Daoy (cell line): ENCODE measurements at regions not wholly inside any gene's neighbourhood (a gene's known extent, or its start where the extent isn't known, plus 50 kb on each side); places are given as distances from the start of the nearest gene placed in this dataset.

Experiments used
- DNase-seq: peaks from one replicate; pipeline ENCODE4 v3.0.0-alpha.2; 2015; ENCODE audit warnings: low read depth

DNA sequence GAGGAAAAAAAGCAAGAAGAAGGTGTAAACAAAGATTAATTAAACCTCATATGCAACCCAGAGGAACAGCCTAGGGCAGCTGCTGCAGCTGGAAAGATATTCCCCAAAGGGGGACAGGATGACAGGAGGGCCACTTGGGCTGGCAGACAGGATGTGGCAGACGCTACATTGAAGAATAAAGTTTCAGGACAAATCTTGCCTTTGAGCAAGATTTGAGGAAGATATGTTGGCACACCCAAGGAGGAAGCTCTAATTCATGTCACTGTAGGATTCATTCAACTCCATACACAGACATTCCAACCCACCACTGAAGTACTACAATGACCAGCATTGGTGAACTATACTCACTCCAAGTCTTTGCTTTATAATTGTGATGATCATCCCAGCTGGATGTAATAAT lies 504.0 kb downstream of the SHQ1 start:
- DNase-seq: no peak

GRCh38 chr3:72343078-72343477 lies 505.2 kb downstream of the SHQ1 start:
- peak; percentile 59 for DNase-seq

DNA sequence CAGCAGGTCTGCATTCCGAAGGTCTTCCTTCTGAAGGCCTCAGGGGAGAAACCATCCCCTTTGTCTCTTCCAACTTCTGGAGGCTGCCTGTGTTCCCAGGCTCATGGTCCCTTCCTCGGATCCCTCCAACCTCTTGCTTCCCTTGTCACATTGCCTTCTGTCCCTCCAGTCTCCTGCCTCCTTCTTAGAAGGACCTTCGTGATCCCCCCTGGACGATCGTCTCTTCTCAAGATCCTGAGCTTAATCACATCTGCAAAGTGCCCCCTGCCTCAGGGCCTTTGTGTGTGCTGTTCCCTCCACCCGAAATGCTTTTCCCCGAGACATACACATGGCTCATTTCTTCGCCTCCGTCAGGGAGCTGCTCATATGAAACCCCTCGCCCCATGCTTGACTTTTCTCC lies 505.8 kb downstream of the SHQ1 start:
- DNase-seq: no peak

GRCh38 chr3:72341920-72342319 lies 506.3 kb downstream of the SHQ1 start:
- DNase-seq: no peak

DNA sequence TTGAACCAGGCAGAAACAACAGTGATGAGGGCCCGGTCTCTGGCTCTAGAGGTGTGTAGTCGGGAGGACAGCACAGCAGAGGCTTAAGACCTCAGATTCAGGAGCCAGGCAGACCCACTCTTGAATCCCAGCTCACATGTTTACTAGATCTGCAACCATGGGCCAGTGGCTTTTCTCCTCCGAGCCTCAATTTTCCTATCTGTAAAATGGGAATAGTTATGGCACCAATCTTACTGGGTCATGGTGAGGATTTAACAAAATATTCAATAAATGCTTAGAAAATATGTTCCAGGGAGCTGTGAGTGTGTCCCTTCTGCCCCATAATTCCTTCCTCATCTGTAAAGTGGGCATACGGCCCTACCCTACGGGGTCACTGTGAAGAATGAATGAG lies 506.9 kb downstream of the SHQ1 start:
- DNase-seq: no peak

DNA sequence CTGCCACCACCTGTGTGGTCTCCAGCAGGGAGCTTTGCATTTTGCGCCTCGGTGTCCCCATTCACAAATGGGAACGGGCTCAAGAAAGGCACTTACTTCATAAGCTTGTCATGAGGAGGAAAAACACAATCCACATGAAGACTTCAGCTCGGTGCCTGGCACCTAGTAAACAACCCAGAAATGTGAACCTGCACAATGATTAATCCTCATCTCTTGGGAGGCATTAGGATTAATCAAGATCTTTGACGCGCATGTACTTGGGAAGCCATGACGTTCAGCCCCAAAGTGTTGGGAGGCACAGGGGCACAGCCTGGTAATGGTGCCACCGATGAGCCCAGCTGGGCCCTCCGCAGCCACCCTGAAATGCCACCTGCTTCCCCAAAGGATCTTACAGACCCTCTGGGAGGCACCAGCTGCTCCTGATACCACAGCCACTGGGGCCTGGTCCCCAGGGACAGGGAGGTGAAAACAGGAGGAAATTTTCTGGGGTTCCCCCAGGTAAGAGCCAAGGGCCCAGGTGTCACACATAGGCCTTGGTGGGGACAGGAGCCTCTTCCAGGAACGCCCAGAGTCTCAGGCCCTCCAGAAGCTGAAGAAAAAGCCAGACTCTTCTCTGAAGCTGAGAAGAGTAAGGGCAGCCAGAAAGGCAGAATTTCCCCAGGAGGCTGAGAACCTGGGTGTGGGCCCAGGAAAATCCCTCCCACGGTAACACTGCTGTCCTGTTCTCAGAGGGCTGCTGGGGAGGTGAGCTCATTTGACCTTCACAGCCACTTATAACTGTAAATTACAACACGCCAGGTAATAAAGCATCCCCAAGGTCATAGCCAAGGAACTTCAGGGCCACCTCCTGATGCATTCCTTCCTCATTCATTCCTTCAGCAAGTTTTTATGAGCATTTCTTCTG lies 507.5 kb downstream of the SHQ1 start:
- no peak for DNase-seq

DNA sequence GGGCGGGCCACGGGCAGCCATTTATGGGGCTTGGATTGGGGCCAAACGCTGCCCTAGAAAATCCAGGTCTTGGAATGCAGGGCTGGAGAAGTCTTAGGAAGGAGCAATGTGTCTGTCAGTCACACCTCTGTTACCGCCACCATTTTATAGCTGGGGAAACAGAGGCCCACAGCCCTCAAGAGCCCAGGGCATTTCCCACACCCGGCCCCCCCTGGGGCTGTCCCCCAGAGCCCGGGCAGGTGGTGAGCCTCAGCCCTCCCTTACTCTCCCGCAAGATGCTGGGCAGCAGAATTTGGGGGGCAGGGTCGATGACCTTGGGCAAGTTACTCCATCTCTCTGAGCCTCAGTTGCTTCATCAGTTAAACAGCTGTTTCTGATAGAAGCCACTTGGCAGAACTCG lies 508.2 kb downstream of the SHQ1 start:
- no peak for DNase-seq

GRCh38 chr3:72339670-72340030 lies 508.6 kb downstream of the SHQ1 start:
- no peak for DNase-seq

GRCh38 chr3:72338942-72339669 lies 509.1 kb downstream of the SHQ1 start:
- DNase-seq: peak; percentile 65

- DNase-seq: peak; percentile 20
Observed at GRCh38 chr3:72338082-72338941, 509.9 kb downstream of the SHQ1 start.

- no peak for DNase-seq
Observed at GRCh38 chr3:72337480-72337855, 510.8 kb downstream of the SHQ1 start.

DNA sequence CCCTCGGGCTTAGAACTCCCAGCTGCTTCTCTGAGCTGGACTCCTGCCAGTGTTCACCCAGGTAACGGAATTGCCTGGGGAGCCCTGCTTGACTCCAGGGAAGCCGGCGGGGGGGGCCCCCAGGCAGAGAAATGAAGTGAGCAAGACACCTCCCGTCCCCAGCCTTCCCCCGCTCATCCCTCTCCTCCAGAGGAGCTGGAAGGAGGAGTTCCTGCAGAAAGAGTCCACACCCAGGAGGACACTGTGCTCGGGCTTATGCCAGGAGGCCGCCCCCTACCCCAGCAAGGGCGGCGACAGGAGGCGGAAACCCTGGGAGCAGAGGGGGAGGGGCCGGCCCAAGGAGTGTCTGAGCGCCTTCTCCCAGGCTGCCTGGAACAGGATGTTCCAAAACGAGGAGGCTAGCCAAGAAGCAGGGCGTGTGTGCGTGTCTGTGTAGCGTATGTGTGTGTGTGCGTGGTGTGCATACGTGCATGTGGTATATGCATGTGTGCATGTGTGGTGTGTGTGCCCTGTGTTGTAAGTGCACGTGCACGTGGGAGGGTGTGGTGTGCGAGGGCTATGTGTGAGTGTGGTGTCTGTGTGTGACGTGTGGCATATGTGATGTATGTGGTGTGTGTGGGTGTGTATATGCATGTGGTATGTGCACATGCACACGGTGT lies 511.3 kb downstream of the SHQ1 start:
- DNase-seq: peak; percentile 26

DNA sequence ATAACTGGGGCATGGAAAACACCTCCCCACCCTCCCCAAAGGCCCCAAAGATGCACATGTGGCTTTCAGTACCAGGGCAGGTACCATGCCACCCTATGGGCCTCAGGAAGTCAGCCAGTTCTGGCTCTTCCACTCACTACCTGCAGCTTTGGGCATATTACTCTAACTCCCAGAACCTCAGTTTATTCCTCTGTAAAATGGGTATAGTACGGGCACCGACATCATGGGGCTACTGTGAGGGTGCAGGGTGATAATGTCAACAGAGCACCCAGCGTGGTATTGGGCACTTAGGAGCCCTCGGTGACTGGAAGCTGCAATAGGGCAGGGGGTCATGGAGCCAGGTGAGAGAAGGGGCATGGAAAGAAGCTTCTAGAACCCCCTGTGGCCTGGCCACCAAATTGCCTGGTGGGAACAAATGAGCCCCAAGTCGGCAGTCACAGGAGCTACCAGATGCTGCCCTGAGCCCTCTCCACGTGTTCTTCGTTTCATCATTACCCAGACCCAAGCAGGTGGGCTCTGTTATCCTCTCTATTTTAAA lies 512.1 kb downstream of the SHQ1 start:
- no peak for DNase-seq

DNA sequence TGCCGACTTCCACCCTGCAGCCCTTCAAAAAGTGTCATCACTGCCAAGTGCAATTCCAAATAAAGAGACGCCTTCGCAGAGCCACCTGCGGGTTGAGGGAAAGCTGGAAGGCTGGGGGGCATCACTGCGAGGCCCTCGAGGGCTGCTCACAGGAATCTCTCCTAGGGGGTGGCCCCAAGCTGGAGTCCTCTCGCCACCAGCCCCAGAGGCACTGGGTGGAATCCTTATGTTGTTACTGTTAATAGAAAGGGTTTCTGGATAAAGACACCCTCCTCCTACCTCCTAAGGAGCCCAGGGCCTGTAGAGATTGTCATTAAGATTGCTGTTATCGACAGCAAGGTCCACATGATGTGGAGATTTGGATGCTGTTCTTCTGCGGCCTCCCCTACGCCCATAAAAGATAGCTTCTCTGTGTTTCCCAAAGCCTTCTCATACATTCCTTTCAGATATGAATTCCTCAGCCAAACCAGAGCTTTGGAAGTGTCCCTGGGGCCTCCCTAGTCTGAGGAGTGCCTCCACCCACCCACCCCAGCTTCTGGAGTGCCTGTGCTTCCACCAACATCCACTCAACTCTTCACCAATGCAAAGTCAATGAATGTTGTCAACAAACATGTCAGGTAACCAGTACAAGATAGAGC lies 512.7 kb downstream of the SHQ1 start:
- DNase-seq: no peak

DNA sequence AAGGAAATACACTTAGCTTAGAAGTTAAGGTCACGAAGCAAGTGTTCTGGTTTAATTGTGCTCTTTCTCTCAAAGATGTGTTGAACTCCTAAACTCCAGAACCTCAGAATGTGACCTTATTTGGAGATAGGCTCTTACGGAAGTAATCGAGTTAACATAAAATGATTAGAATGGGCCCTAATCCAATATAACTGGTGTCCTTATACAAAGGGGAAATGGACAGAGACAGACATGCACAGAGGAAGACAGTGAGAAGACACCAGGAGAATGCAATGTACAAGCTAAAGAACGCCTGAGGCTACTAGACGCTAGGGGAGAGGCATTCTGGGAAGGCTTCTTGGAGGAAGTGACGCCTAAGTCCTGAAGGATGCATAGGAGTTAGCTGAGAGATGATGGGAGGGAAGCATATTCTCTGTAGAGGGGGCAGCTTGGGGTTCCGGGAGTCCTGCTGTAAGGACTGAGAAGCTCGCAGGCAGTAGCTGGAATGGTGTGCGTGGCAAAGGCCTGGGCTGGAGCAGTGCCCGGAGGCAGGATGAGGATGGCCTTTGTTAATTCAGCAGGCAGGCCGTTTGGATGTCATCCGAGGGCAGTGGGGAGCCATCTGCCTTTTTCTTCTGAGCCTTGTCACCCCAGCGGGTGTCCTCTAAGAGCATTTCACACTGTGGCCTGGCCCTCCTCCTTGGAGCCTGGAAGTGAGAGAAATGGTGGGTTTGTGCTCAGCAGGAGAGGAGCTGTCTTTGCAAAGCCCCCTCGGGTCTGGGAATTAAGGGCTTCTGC lies 513.4 kb downstream of the SHQ1 start:
- no peak for DNase-seq

DNA sequence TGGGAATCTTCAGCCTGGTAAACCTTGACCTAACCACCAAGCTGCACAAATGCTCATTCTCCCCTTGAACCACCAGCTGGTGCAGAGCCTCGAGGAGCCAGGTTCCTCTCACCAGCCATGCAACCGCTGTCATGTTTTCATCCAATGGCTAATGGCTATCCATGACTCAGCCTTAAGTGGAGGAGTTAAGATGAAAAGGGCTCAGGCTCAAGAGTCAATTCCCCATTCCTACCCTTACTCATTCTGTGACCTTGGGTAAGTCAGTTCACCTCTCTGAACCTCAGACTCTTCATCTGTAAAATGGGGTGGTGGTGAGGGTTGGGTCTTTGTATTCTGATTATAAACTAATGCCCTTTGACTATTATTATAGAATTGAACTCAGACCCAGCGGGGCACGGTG lies 515.6 kb downstream of the SHQ1 start:
- no peak for DNase-seq

GRCh38 chr3:72332036-72332435 lies 516.2 kb downstream of the SHQ1 start:
- DNase-seq: no peak

DNA sequence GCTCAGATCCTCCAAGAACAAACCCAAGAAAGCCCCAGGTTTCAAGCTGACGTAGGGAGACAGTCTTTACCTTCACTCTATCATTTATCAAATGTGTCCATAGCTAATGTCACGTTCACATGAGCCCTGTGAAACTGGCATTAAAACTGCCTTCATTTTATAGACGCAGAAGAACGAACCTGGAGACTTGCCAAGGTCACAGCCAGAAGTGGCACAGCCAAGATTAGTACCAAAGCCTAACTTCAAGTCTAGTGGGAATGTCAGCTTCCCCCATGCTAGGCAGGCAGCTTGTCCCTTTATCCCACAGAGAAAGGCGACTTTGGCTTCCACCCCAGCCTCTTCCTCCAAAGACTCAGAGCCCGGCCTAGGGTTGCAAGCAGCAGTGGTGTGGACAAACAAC lies 517.2 kb downstream of the SHQ1 start:
- no peak for DNase-seq

- DNase-seq: no peak
Observed at GRCh38 chr3:72329354-72329753, 518.9 kb downstream of the SHQ1 start.

GRCh38 chr3:72328755-72329277 lies 519.4 kb downstream of the SHQ1 start:
- no peak for DNase-seq
